ENCODE measurements at regions not wholly inside any gene's neighbourhood (a gene's known extent, or its start where the extent isn't known, plus 50 kb on each side); places are given as distances from the start of the nearest gene placed in this dataset.

GRCh38 chr14:27148143-27148542 lies 550.3 kb upstream of the NOVA1 start:
- Histone ChIP-seq H3K27ac (ENCODE audit: control insufficient read depth, insufficient read depth, low read length) (no peak overlapping the region), H3K9me3 (ENCODE audit: control insufficient read depth, low read depth, low read length) (peaks cover 4% of the 10 kb centered on the region), H3K4me3 (ENCODE audit: control insufficient read depth in 2 of 3, extremely low read depth in 1 of 3, insufficient read depth in 2 of 3, low read depth in 1 of 3, low read length in 3 of 3) (no peak overlapping the region), H3K9me1 (ENCODE audit: control insufficient read depth, extremely low read depth, insufficient read depth, low read length) (no peaks in the 10 kb centered on the region), H3K9ac (ENCODE audit: control insufficient read depth, extremely low read depth, insufficient read depth, low read length) (no peak overlapping the region), H3K36me3 (ENCODE audit: control insufficient read depth in 2 of 2, extremely low read depth in 1 of 2, insufficient read depth in 2 of 2, low read length in 2 of 2) (no peaks in the 10 kb centered on the region), H3K27me3 (ENCODE audit: control insufficient read depth, extremely low read depth, insufficient read depth, low read length) (no peaks in the 10 kb centered on the region), H3K79me2 (ENCODE audit: control insufficient read depth, insufficient read depth, low read length) (no peaks in the 10 kb centered on the region), H4K20me1 (ENCODE audit: control insufficient read depth, extremely low read depth, insufficient read depth, low read length) (no peaks in the 10 kb centered on the region), H3K4me1 (ENCODE audit: control insufficient read depth, extremely low read depth, insufficient read depth, low read length) (no peaks in the 10 kb centered on the region), H2AFZ (ENCODE audit: control insufficient read depth, low read length) (no peak overlapping the region), H3K4me2 (ENCODE audit: control insufficient read depth, extremely low read depth, insufficient read depth, low read depth, low read length) (no peak overlapping the region)
- DNase-seq (ENCODE audit: low read depth, low spot score) (no peak), FAIRE-seq (no peak)
- dilution Hi-C loops (cut with MboI; ENCODE audit: extremely low pct_ligation_motif_present, low sequenced_read_pairs): no loop called here
- no peak for TF ChIP-seq CTCF (optimal IDR thresholded peaks at IDR 0.05 in 1 of 3, IDR thresholded peaks at IDR 0.05 in 1 of 3, conservative IDR thresholded peaks at IDR 0.05 in 1 of 3; ENCODE audit: extremely low read depth in 1 of 3, insufficient read depth in 2 of 3, low read length in 3 of 3)
- TF ChIP-seq EZH2 (IDR thresholded peaks at IDR 0.05; ENCODE audit: low read length): no peak

GRCh38 chr14:27164139-27164538 lies 566.3 kb upstream of the NOVA1 start:
- no peak overlapping the region for H3K4me3 ChIP-seq (ENCODE audit: control insufficient read depth in 2 of 3, extremely low read depth in 1 of 3, insufficient read depth in 2 of 3, low read depth in 1 of 3, low read length in 3 of 3)
- H3K27ac ChIP-seq (ENCODE audit: control insufficient read depth, insufficient read depth, low read length): no peak overlapping the region
- H3K4me1 ChIP-seq (ENCODE audit: control insufficient read depth, extremely low read depth, insufficient read depth, low read length): no peaks in the 10 kb centered on the region
- H4K20me1 ChIP-seq (ENCODE audit: control insufficient read depth, extremely low read depth, insufficient read depth, low read length): no peaks in the 10 kb centered on the region
- H3K36me3 ChIP-seq (ENCODE audit: control insufficient read depth in 2 of 2, extremely low read depth in 1 of 2, insufficient read depth in 2 of 2, low read length in 2 of 2): no peaks in the 10 kb centered on the region
- no peak for FAIRE-seq
- no peaks in the 10 kb centered on the region for H3K9me1 ChIP-seq (ENCODE audit: control insufficient read depth, extremely low read depth, insufficient read depth, low read length)
- no peak overlapping the region for H2AFZ ChIP-seq (ENCODE audit: control insufficient read depth, low read length)
- H3K4me2 ChIP-seq (ENCODE audit: control insufficient read depth, extremely low read depth, insufficient read depth, low read depth, low read length): no peak overlapping the region
- no peak for DNase-seq (ENCODE audit: low read depth, low spot score)
- dilution Hi-C loops (cut with MboI; ENCODE audit: extremely low pct_ligation_motif_present, low sequenced_read_pairs): no loop called here
- H3K79me2 ChIP-seq (ENCODE audit: control insufficient read depth, insufficient read depth, low read length): no peaks in the 10 kb centered on the region
- peaks cover 7% of the 10 kb centered on the region for H3K9me3 ChIP-seq (ENCODE audit: control insufficient read depth, low read depth, low read length)
- no peak for TF ChIP-seq CTCF (optimal IDR thresholded peaks at IDR 0.05 in 1 of 3, IDR thresholded peaks at IDR 0.05 in 1 of 3, conservative IDR thresholded peaks at IDR 0.05 in 1 of 3; ENCODE audit: extremely low read depth in 1 of 3, insufficient read depth in 2 of 3, low read length in 3 of 3)
- no peak for TF ChIP-seq EZH2 (IDR thresholded peaks at IDR 0.05; ENCODE audit: low read length)
- H3K27me3 ChIP-seq (ENCODE audit: control insufficient read depth, extremely low read depth, insufficient read depth, low read length): no peaks in the 10 kb centered on the region
- no peak overlapping the region for H3K9ac ChIP-seq (ENCODE audit: control insufficient read depth, extremely low read depth, insufficient read depth, low read length)

Measured in keratinocyte (primary cell).